HCT116 (cell line): ENCODE measurements at regions not wholly inside any gene's neighbourhood (a gene's known extent, or its start where the extent isn't known, plus 50 kb on each side); places are given as distances from the start of the nearest gene placed in this dataset.

Experiments
- ATAC-seq: fragments of 200-7000 bp; cut with Tn5 transposase; 2 replicates; pipeline ENCODE4 v1.9.1; 2020; ENCODE audit warnings: mild to moderate bottlenecking, moderate library complexity
- BruUV-seq: library from RNA; stranded (reverse); fragments of 400-500 nt; replicated peaks from 2 replicates; lab custom pipeline; 2021; lab: Mats Ljungman, UMichigan
- CTCF ChIA-PET: fragments of 300-600 bp; sonication (Branson Sonifier 250); formaldehyde crosslinking; loops from one replicate; lab custom pipeline; 2021; ENCODE audit warnings: antibody characterized with exemption; lab: Charles Lee
- POLR2A ChIA-PET: fragments of 300-600, 350-600 bp; sonication (Branson Sonifier 250); formaldehyde crosslinking; loops from one replicate; lab custom pipeline; 2021; ENCODE audit warnings: antibody characterized with exemption; lab: Charles Lee
- RAD21 ChIA-PET, 2 experiments: fragments of 300-600 bp; sonication (Branson Sonifier 250); formaldehyde crosslinking; loops; one replicate each; lab custom pipeline; 2023; ENCODE audit warnings: low total read pairs in 2 of 2; ENCODE audit not compliant: uncharacterized antibody in 2 of 2, unreplicated experiment in 2 of 2, low non-redundant PET in 1 of 2; lab: Charles Lee
- DNase-seq: peaks from one replicate; pipeline ENCODE4 v3.0.0-alpha.2; 2010; ENCODE audit warnings: low read depth, low spot score
- H2AFZ ChIP-seq: fragments of 200-600 bp; shearing (Covaris generic), sonication (generic); 2 replicates; pipeline ENCODE4 v1.6.1; 2017; ENCODE audit warnings: low read depth, mixed run types, mixed read lengths, antibody characterized with exemption, low read length; ENCODE audit not compliant: poor library complexity, severe bottlenecking
- H3K27ac ChIP-seq: 2 replicates; pipeline ENCODE4 v1.5.1; 2012; ENCODE audit warnings: low read depth, low read length
- H3K27me3 ChIP-seq: fragments of 200-600 bp; sonication (generic); 2 replicates; pipeline ENCODE4 v1.6.1; 2016; ENCODE audit warnings: mixed run types, low read length, mixed read lengths; ENCODE audit not compliant: insufficient read depth
- H3K36me3 ChIP-seq, 2 experiments: fragments of 200-500 bp in 1 of 2; fragments of 200-600 bp in 1 of 2; sonication (Bioruptor generic) in 1 of 2; sonication (generic) in 1 of 2; 2 replicates each; pipeline versions ENCODE4 v1.5.1 to v1.6.1; 2014 to 2016; ENCODE audit warnings: low read length in 2 of 2, inconsistent platforms in 1 of 2, mixed read lengths in 1 of 2, mixed run types in 1 of 2; ENCODE audit not compliant: insufficient read depth in 2 of 2, control insufficient read depth in 1 of 2
- H3K4me1 ChIP-seq, 2 experiments: fragments of 200-600 bp in 1 of 2; sonication (generic) in 1 of 2; 2 replicates each; pipeline versions ENCODE4 v1.5.1 to v1.6.1; 2012 to 2017; ENCODE audit warnings: low read length in 2 of 2, inconsistent platforms in 1 of 2, mild to moderate bottlenecking in 1 of 2, mixed read lengths in 1 of 2, mixed run types in 1 of 2, moderate library complexity in 1 of 2; ENCODE audit not compliant: insufficient read depth in 2 of 2, control insufficient read depth in 1 of 2
- H3K4me2 ChIP-seq: fragments of 200-600 bp; sonication (generic); 2 replicates; pipeline ENCODE4 v1.6.1; 2017; ENCODE audit warnings: mixed run types, low read length, mixed read lengths
- H3K4me3 ChIP-seq, 2 experiments: fragments of 200-600 bp in 1 of 2; sonication (generic) in 1 of 2; replicated peaks in 1 of 2; 2 replicates each; pipeline ENCODE4 v1.5.1; 2011 to 2016; ENCODE audit warnings: low read length in 2 of 2, control low read depth in 1 of 2, low read depth in 1 of 2, mild to moderate bottlenecking in 1 of 2, mixed read lengths in 1 of 2, mixed run types in 1 of 2
- H3K79me2 ChIP-seq: fragments of 200-600 bp; sonication (generic); 2 replicates; pipeline ENCODE4 v1.6.1; 2017; ENCODE audit warnings: mild to moderate bottlenecking, mixed run types, low read length, moderate library complexity, mixed read lengths; ENCODE audit not compliant: insufficient read depth
- H3K9ac ChIP-seq: fragments of 200-600 bp; sonication (generic); 2 replicates; pipeline ENCODE4 v1.6.1; 2016; ENCODE audit warnings: low read length, mixed read lengths
- H3K9me2 ChIP-seq: fragments of 200-600 bp; sonication (generic), shearing (Covaris generic); 2 replicates; pipeline ENCODE4 v1.6.1; 2017; ENCODE audit warnings: mixed run types, mild to moderate bottlenecking, moderate library complexity; ENCODE audit not compliant: insufficient read depth
- H3K9me3 ChIP-seq, 2 experiments: fragments of 200-500 bp in 1 of 2; fragments of 200-600 bp in 1 of 2; sonication (Bioruptor generic) in 1 of 2; sonication (generic) in 1 of 2; 2 replicates each; pipeline ENCODE4 v1.6.1; 2014 to 2017; ENCODE audit warnings: low read length in 2 of 2, mixed read lengths in 2 of 2, inconsistent platforms in 1 of 2, low read depth in 1 of 2, mild to moderate bottlenecking in 1 of 2, mixed run types in 1 of 2, moderate library complexity in 1 of 2; ENCODE audit not compliant: control insufficient read depth in 1 of 2, insufficient read depth in 1 of 2
- H4K20me1 ChIP-seq: fragments of 200-600 bp; sonication (generic), shearing (Covaris generic); 2 replicates; pipeline ENCODE4 v1.6.1; 2017; ENCODE audit warnings: mixed run types, mild to moderate bottlenecking, moderate library complexity; ENCODE audit not compliant: insufficient read depth
- CEBPB ChIP-seq: IDR thresholded peaks from 2 replicates; pipeline ENCODE4 v1.6.1; 2012; ENCODE audit warnings: low read depth
- EGR1 ChIP-seq: IDR thresholded peaks from 2 replicates; pipeline ENCODE4 v1.6.1; 2012; ENCODE audit warnings: low read depth
- EZH2phosphoT487 ChIP-seq: fragments of 200-600 bp; IDR thresholded peaks from 2 replicates; pipeline ENCODE4 v1.6.1; 2018; ENCODE audit warnings: antibody characterized with exemption, borderline replicate concordance
- POLR2AphosphoS5 ChIP-seq: IDR thresholded peaks from 2 replicates; pipeline ENCODE4 v1.6.1; 2011; ENCODE audit warnings: mild to moderate bottlenecking, low read depth, low read length, moderate library complexity
- REST ChIP-seq: IDR thresholded peaks from 2 replicates; pipeline ENCODE4 v1.6.1; 2012; ENCODE audit warnings: low read depth
- TCF7L2 ChIP-seq: IDR thresholded peaks from 2 replicates; pipeline ENCODE4 v1.7.0; 2011; ENCODE audit warnings: borderline replicate concordance, inconsistent platforms; ENCODE audit not compliant: insufficient read depth, insufficient read length; ENCODE audit errors: extremely low read depth
- ZBTB33 ChIP-seq: IDR thresholded peaks from 2 replicates; pipeline ENCODE4 v1.6.1; 2011; ENCODE audit warnings: mild to moderate bottlenecking, low read length, moderate library complexity; ENCODE audit not compliant: insufficient replicate concordance; ENCODE audit errors: extremely low read depth
- ZFX ChIP-seq: fragments of 450-650 bp; IDR thresholded peaks from 2 replicates; pipeline ENCODE4 v1.6.1; 2017
- intact Hi-C: fragments of 100-400 bp; cut with micrococcal nuclease; formaldehyde crosslinking; loops from 2 replicates; pipeline ENCODE4 v1.10.0; 2022
- TF ChIP-seq, protein P1 (sequence below): IDR thresholded peaks from 2 replicates; pipeline ENCODE4 v1.6.1; 2012

GRCh38 chr18:34976534-34976898 is 64.7 kb upstream of the MAPRE2 start:
- no peak overlapping the region; the same call in 1 of the 2 replicates for H3K9ac ChIP-seq
- TF ChIP-seq ZFX = no peak
- RAD21 ChIA-PET = no interaction called here
- peak overlapping the region; percentile 67 to 69 for H3K4me3 ChIP-seq
- no peaks in the 10 kb centered on the region for H4K20me1 ChIP-seq
- peak overlapping the region; percentile 74 for H2AFZ ChIP-seq
- H3K36me3 ChIP-seq = no peaks in the 10 kb centered on the region
- no peak overlapping the region for H3K27ac ChIP-seq
- CTCF ChIA-PET = no interaction called here
- no peaks in the 10 kb centered on the region for H3K27me3 ChIP-seq
- BruUV-seq = no TSS peak
- POLR2A ChIA-PET = no interaction called here
- ATAC-seq (no peak; the same call in 1 of the 2 replicates), DNase-seq (no peak)
- H3K79me2 ChIP-seq = no peaks in the 10 kb centered on the region
- peaks cover 15 to 51% of the 10 kb centered on the region in 2 experiments for H3K4me1 ChIP-seq
- H3K9me2 ChIP-seq = no peaks in the 10 kb centered on the region
- intact Hi-C loops = loop anchor here (5.0 kb wide), 1 partner anchor 49 kb away; no protein-coding TSS in a partner anchor
- peak overlapping the region; percentile 98 for H3K4me2 ChIP-seq
- no peaks in the 10 kb centered on the region for H3K9me3 ChIP-seq

GRCh38 chr18:34976899-34977837 is 64.0 kb upstream of the MAPRE2 start:
- no peak for DNase-seq

More at GRCh38 chr18:34976899-34977837, 64.0 kb upstream of the MAPRE2 start:
- Histone ChIP-seq H3K9ac (peak overlapping the region; percentile 25), H3K27ac (no peak overlapping the region), H3K79me2 (no peaks in the 10 kb centered on the region), H3K36me3 (no peaks in the 10 kb centered on the region), H3K4me1 (peaks cover 15 to 55% of the 10 kb centered on the region in 2 experiments), H3K27me3 (no peaks in the 10 kb centered on the region), H3K9me2 (no peaks in the 10 kb centered on the region), H3K4me2 (peak overlapping the region; percentile 98), H2AFZ (peak overlapping the region; percentile 74), H4K20me1 (no peaks in the 10 kb centered on the region), H3K9me3 (no peaks in the 10 kb centered on the region), H3K4me3 (peak overlapping the region; percentile 67 to 69)
- CTCF ChIA-PET = no interaction called here
- intact Hi-C loops = loop anchor here (5.0 kb wide), 1 partner anchor 50 kb away; no protein-coding TSS in a partner anchor
- ATAC-seq = peak; percentile 68
- POLR2A ChIA-PET = no interaction called here
- RAD21 ChIA-PET = no interaction called here
- TF ChIP-seq REST (no peak), POLR2AphosphoS5 (0 out of 2 replicates have a peak, but pooled peaks have one; percentile 17), EZH2phosphoT487 (no peak), CEBPB (no peak), TCF7L2 (peak; percentile 20), ZBTB33 (no peak), EGR1 (0 out of 2 replicates have a peak, but pooled peaks have one; percentile 12)
- TF ChIP-seq, protein P1, sequence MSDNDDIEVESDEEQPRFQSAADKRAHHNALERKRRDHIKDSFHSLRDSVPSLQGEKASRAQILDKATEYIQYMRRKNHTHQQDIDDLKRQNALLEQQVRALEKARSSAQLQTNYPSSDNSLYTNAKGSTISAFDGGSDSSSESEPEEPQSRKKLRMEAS = peak; percentile 61; the same call in 1 of the 2 replicates
- no TSS peak for BruUV-seq
